ENCODE measurements at regions not wholly inside any gene's neighbourhood (a gene's known extent, or its start where the extent isn't known, plus 50 kb on each side); places are given as distances from the start of the nearest gene placed in this dataset.

DNA sequence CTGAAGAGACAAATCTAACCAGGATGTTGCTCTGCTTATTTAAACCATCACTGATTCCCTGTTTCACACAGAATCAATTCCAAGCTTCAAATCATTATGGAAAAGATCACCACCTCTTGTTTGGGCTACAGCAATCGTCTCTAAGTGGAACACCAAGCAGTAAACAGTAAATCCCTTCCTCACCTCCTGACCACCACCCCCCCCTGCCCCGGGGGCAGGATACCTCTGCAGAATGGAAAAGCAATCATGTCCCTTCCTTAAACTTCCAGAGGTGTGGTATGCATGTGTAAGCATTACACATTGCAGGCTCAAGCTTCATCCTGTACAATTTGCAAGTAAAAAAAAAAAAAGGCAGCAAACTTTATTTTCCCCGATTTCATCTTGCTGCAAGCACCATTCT is 373.8 kb downstream of the NPIPA8 start:
- TF ChIP-seq, protein P1, sequence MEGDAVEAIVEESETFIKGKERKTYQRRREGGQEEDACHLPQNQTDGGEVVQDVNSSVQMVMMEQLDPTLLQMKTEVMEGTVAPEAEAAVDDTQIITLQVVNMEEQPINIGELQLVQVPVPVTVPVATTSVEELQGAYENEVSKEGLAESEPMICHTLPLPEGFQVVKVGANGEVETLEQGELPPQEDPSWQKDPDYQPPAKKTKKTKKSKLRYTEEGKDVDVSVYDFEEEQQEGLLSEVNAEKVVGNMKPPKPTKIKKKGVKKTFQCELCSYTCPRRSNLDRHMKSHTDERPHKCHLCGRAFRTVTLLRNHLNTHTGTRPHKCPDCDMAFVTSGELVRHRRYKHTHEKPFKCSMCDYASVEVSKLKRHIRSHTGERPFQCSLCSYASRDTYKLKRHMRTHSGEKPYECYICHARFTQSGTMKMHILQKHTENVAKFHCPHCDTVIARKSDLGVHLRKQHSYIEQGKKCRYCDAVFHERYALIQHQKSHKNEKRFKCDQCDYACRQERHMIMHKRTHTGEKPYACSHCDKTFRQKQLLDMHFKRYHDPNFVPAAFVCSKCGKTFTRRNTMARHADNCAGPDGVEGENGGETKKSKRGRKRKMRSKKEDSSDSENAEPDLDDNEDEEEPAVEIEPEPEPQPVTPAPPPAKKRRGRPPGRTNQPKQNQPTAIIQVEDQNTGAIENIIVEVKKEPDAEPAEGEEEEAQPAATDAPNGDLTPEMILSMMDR (IDR thresholded peaks at IDR 0.05) = no peak
- TF ChIP-seq POLR2A (IDR thresholded peaks at IDR 0.05) = no peak

Measured in breast epithelium (tissue), 3 donors.